ENCODE measurements at regions not wholly inside any gene's neighbourhood (a gene's known extent, or its start where the extent isn't known, plus 50 kb on each side); places are given as distances from the start of the nearest gene placed in this dataset.

- peaks cover 0 to 5% (median 0%) of the 10 kb centered on the region in 5 donors for H3K9me3 Mint-ChIP-seq
- CTCF ChIA-PET: no interaction called here
- POLR2A ChIA-PET: no interaction called here
Observed at GRCh38 chr5:173464813-173465212, 136.6 kb upstream of the STC2 start.

GRCh38 chr5:173463207-173463606 is 135.0 kb upstream of the STC2 start:
- no peak overlapping the region for H3K27ac ChIP-seq (ENCODE audit: low read depth, low read length)
- H3K9me3 ChIP-seq (ENCODE audit: low read length): no peaks in the 10 kb centered on the region
- H3K9me3 Mint-ChIP-seq: peaks cover 0 to 5% (median 0%) of the 10 kb centered on the region in 5 donors
- H3K4me1 Mint-ChIP-seq: no peaks in the 10 kb centered on the region
- H3K4me3 ChIP-seq (ENCODE audit: low read length): no peak overlapping the region
- ChIA-PET POLR2A (no interaction called here), CTCF (no interaction called here)
- H3K4me1 ChIP-seq (ENCODE audit: insufficient read depth, low read length): no peaks in the 10 kb centered on the region
- peaks cover 8 to 10% of the 10 kb centered on the region in 2 donors for H3K27me3 Mint-ChIP-seq
- no peaks in the 10 kb centered on the region for H3K36me3 ChIP-seq (ENCODE audit: insufficient read depth, low read length)
- no peak overlapping the region for H3K4me3 Mint-ChIP-seq
- DNase-seq: no peak
- H3K27me3 ChIP-seq (ENCODE audit: insufficient read depth, low read length, poor library complexity, severe bottlenecking): no peaks in the 10 kb centered on the region
- no peak overlapping the region for H3K27ac Mint-ChIP-seq
- no peaks in the 10 kb centered on the region for H3K36me3 Mint-ChIP-seq

More at GRCh38 chr5:173464813-173465212, 136.6 kb upstream of the STC2 start:
- no peaks in the 10 kb centered on the region for H3K4me1 ChIP-seq (ENCODE audit: insufficient read depth, low read length)
- H3K27me3 Mint-ChIP-seq: peaks cover 14 to 16% of the 10 kb centered on the region in 2 donors
- H3K27ac ChIP-seq (ENCODE audit: low read depth, low read length): no peak overlapping the region
- H3K4me1 Mint-ChIP-seq: no peaks in the 10 kb centered on the region
- H3K27me3 ChIP-seq (ENCODE audit: insufficient read depth, low read length, poor library complexity, severe bottlenecking): no peaks in the 10 kb centered on the region
- H3K4me3 ChIP-seq (ENCODE audit: low read length): no peak overlapping the region
- H3K27ac Mint-ChIP-seq: no peak overlapping the region
- no peak for DNase-seq
- H3K4me3 Mint-ChIP-seq: no peak overlapping the region
- no peaks in the 10 kb centered on the region for H3K36me3 ChIP-seq (ENCODE audit: insufficient read depth, low read length)
- no peaks in the 10 kb centered on the region for H3K9me3 ChIP-seq (ENCODE audit: low read length)
- H3K36me3 Mint-ChIP-seq: no peaks in the 10 kb centered on the region

GRCh38 chr5:173458828-173459609 is 130.8 kb upstream of the STC2 start:
- DNase-seq: no peak
- H3K9me3 Mint-ChIP-seq: peaks cover 0 to 4% (median 0%) of the 10 kb centered on the region in 5 donors
- no peaks in the 10 kb centered on the region for H3K27me3 ChIP-seq (ENCODE audit: insufficient read depth, low read length, poor library complexity, severe bottlenecking)
- H3K36me3 ChIP-seq (ENCODE audit: insufficient read depth, low read length): no peaks in the 10 kb centered on the region
- no peak overlapping the region for H3K27ac Mint-ChIP-seq
- ChIA-PET CTCF (no interaction called here), POLR2A (no interaction called here)
- no peak overlapping the region for H3K4me3 Mint-ChIP-seq
- no peaks in the 10 kb centered on the region for H3K9me3 ChIP-seq (ENCODE audit: low read length)
- H3K27me3 Mint-ChIP-seq: peaks cover 3 to 7% of the 10 kb centered on the region in 2 donors
- H3K36me3 Mint-ChIP-seq: no peaks in the 10 kb centered on the region
- H3K4me1 Mint-ChIP-seq: no peaks in the 10 kb centered on the region
- H3K27ac ChIP-seq (ENCODE audit: low read depth, low read length): no peak overlapping the region
- no peak overlapping the region for H3K4me3 ChIP-seq (ENCODE audit: low read length)
- no peaks in the 10 kb centered on the region for H3K4me1 ChIP-seq (ENCODE audit: insufficient read depth, low read length)

GRCh38 chr5:173457482-173457881 is 129.3 kb upstream of the STC2 start:
- H3K4me3 ChIP-seq (ENCODE audit: low read length): no peak overlapping the region
- H3K9me3 Mint-ChIP-seq: peaks cover 0 to 3% (median 0%) of the 10 kb centered on the region in 5 donors
- no peak overlapping the region for H3K4me3 Mint-ChIP-seq
- no peaks in the 10 kb centered on the region for H3K4me1 Mint-ChIP-seq
- no peak for DNase-seq
- H3K36me3 ChIP-seq (ENCODE audit: insufficient read depth, low read length): no peaks in the 10 kb centered on the region
- H3K9me3 ChIP-seq (ENCODE audit: low read length): no peaks in the 10 kb centered on the region
- POLR2A ChIA-PET: no interaction called here
- H3K27me3 Mint-ChIP-seq: peaks cover 3 to 7% of the 10 kb centered on the region in 2 donors
- CTCF ChIA-PET: no interaction called here
- no peaks in the 10 kb centered on the region for H3K4me1 ChIP-seq (ENCODE audit: insufficient read depth, low read length)
- H3K27ac ChIP-seq (ENCODE audit: low read depth, low read length): no peak overlapping the region
- no peaks in the 10 kb centered on the region for H3K36me3 Mint-ChIP-seq
- no peak overlapping the region for H3K27ac Mint-ChIP-seq
- no peaks in the 10 kb centered on the region for H3K27me3 ChIP-seq (ENCODE audit: insufficient read depth, low read length, poor library complexity, severe bottlenecking)

GRCh38 chr5:173456751-173457171 is 128.5 kb upstream of the STC2 start:
- Histone ChIP-seq H3K36me3 (ENCODE audit: insufficient read depth, low read length) (no peaks in the 10 kb centered on the region), H3K9me3 (ENCODE audit: low read length) (no peaks in the 10 kb centered on the region), H3K4me1 (ENCODE audit: insufficient read depth, low read length) (no peaks in the 10 kb centered on the region), H3K27ac (ENCODE audit: low read depth, low read length) (no peak overlapping the region), H3K4me3 (ENCODE audit: low read length) (no peak overlapping the region), H3K27me3 (ENCODE audit: insufficient read depth, low read length, poor library complexity, severe bottlenecking) (no peaks in the 10 kb centered on the region)
- POLR2A ChIA-PET: no interaction called here
- DNase-seq: no peak
- Mint-ChIP-seq H3K27me3 (peaks cover 1 to 7% of the 10 kb centered on the region in 2 donors), H3K9me3 (peaks cover 0 to 3% (median 0%) of the 10 kb centered on the region in 5 donors), H3K27ac (no peak overlapping the region), H3K4me1 (no peaks in the 10 kb centered on the region), H3K4me3 (no peak overlapping the region), H3K36me3 (no peaks in the 10 kb centered on the region)
- CTCF ChIA-PET: no interaction called here

- no peak for DNase-seq
- Histone ChIP-seq H3K27me3 (ENCODE audit: insufficient read depth, low read length, poor library complexity, severe bottlenecking) (no peaks in the 10 kb centered on the region), H3K4me3 (ENCODE audit: low read length) (no peak overlapping the region), H3K27ac (ENCODE audit: low read depth, low read length) (no peak overlapping the region), H3K36me3 (ENCODE audit: insufficient read depth, low read length) (no peaks in the 10 kb centered on the region), H3K4me1 (ENCODE audit: insufficient read depth, low read length) (no peaks in the 10 kb centered on the region), H3K9me3 (ENCODE audit: low read length) (no peaks in the 10 kb centered on the region)
- Mint-ChIP-seq H3K27ac (no peak overlapping the region), H3K27me3 (peaks cover 1 to 7% of the 10 kb centered on the region in 2 donors), H3K4me1 (no peaks in the 10 kb centered on the region), H3K4me3 (no peak overlapping the region), H3K36me3 (no peaks in the 10 kb centered on the region), H3K9me3 (peaks cover 0 to 3% (median 0%) of the 10 kb centered on the region in 5 donors)
- ChIA-PET POLR2A (no interaction called here), CTCF (no interaction called here)
Observed at GRCh38 chr5:173456181-173456580, 128.0 kb upstream of the STC2 start.

GRCh38 chr5:173455599-173455957 is 127.4 kb upstream of the STC2 start:
- H3K27me3 Mint-ChIP-seq: peaks cover 1 to 7% of the 10 kb centered on the region in 2 donors
- peaks cover 0 to 3% (median 0%) of the 10 kb centered on the region in 5 donors for H3K9me3 Mint-ChIP-seq
- Histone ChIP-seq H3K4me1 (ENCODE audit: insufficient read depth, low read length) (no peaks in the 10 kb centered on the region), H3K27me3 (ENCODE audit: insufficient read depth, low read length, poor library complexity, severe bottlenecking) (no peaks in the 10 kb centered on the region), H3K9me3 (ENCODE audit: low read length) (no peaks in the 10 kb centered on the region), H3K4me3 (ENCODE audit: low read length) (no peak overlapping the region), H3K27ac (ENCODE audit: low read depth, low read length) (no peak overlapping the region), H3K36me3 (ENCODE audit: insufficient read depth, low read length) (no peaks in the 10 kb centered on the region)
- POLR2A ChIA-PET: no interaction called here
- no peak overlapping the region for H3K4me3 Mint-ChIP-seq
- no peak for DNase-seq
- H3K27ac Mint-ChIP-seq: no peak overlapping the region
- CTCF ChIA-PET: no interaction called here
- H3K36me3 Mint-ChIP-seq: no peaks in the 10 kb centered on the region
- no peaks in the 10 kb centered on the region for H3K4me1 Mint-ChIP-seq

GRCh38 chr5:173454736-173455598 is 126.8 kb upstream of the STC2 start:
- Mint-ChIP-seq H3K27ac (no peak overlapping the region), H3K27me3 (peaks cover 1 to 7% of the 10 kb centered on the region in 2 donors), H3K9me3 (peaks cover 0 to 3% (median 0%) of the 10 kb centered on the region in 5 donors), H3K4me3 (no peak overlapping the region), H3K36me3 (no peaks in the 10 kb centered on the region), H3K4me1 (no peaks in the 10 kb centered on the region)
- Histone ChIP-seq H3K27me3 (ENCODE audit: insufficient read depth, low read length, poor library complexity, severe bottlenecking) (no peaks in the 10 kb centered on the region), H3K9me3 (ENCODE audit: low read length) (no peaks in the 10 kb centered on the region), H3K36me3 (ENCODE audit: insufficient read depth, low read length) (no peaks in the 10 kb centered on the region), H3K4me1 (ENCODE audit: insufficient read depth, low read length) (no peaks in the 10 kb centered on the region), H3K27ac (ENCODE audit: low read depth, low read length) (no peak overlapping the region), H3K4me3 (ENCODE audit: low read length) (no peak overlapping the region)
- no peak for DNase-seq
- ChIA-PET POLR2A (no interaction called here), CTCF (no interaction called here)

Data from CD8-positive, alpha-beta memory T cell (primary cell).